Astrocyte (in vitro differentiated cells and primary cell): ENCODE measurements at regions not wholly inside any gene's neighbourhood (a gene's known extent, or its start where the extent isn't known, plus 50 kb on each side); places are given as distances from the start of the nearest gene placed in this dataset.

Experiments used
- DNase-seq: peaks from one replicate; pipeline ENCODE4 v3.0.0-alpha.2; 2010; ENCODE audit warnings: low read depth
- FAIRE-seq: peaks from 2 replicates; lab custom pipeline; 2011; peaks lifted over from hg19 to GRCh38; lab: Jason Lieb, UNC
- H2AFZ ChIP-seq: 2 replicates; pipeline ENCODE4 v1.6.0; 2012; ENCODE audit warnings: low read depth, low read length, inconsistent platforms
- H3K27ac ChIP-seq: 2 replicates; pipeline ENCODE4 v1.5.1; 2011; ENCODE audit warnings: low read depth, low read length, inconsistent platforms
- H3K27me3 ChIP-seq: 2 replicates; pipeline ENCODE4 v1.6.0; 2011; ENCODE audit warnings: low read length, inconsistent platforms; ENCODE audit not compliant: insufficient read depth
- H3K36me3 ChIP-seq: 2 replicates; pipeline ENCODE4 v1.5.1; 2011; ENCODE audit warnings: low read length, inconsistent platforms; ENCODE audit not compliant: insufficient read depth
- H3K4me1 ChIP-seq: 2 replicates; pipeline ENCODE4 v1.5.1; 2011; ENCODE audit warnings: low read length, inconsistent platforms; ENCODE audit not compliant: insufficient read depth
- H3K4me2 ChIP-seq: 2 replicates; pipeline ENCODE4 v1.6.0; 2012; ENCODE audit warnings: low read length, inconsistent platforms
- H3K4me3 ChIP-seq: 2 replicates; pipeline ENCODE4 v1.5.1; 2011; ENCODE audit warnings: low read depth, mild to moderate bottlenecking, low read length, inconsistent platforms; ENCODE audit not compliant: insufficient read depth
- H3K79me2 ChIP-seq: 2 replicates; pipeline ENCODE4 v1.6.0; 2012; ENCODE audit warnings: mild to moderate bottlenecking, low read length, inconsistent platforms; ENCODE audit not compliant: insufficient read depth
- H3K9ac ChIP-seq: 2 replicates; pipeline ENCODE4 v1.6.0; 2012; ENCODE audit warnings: mild to moderate bottlenecking, low read length, inconsistent platforms
- H3K9me3 ChIP-seq: 2 replicates; pipeline ENCODE4 v1.5.1; 2012; ENCODE audit warnings: low read depth, mild to moderate bottlenecking, low read length, inconsistent platforms; ENCODE audit not compliant: insufficient read depth
- H4K20me1 ChIP-seq: 2 replicates; pipeline ENCODE4 v1.6.0; 2012; ENCODE audit warnings: low read length, inconsistent platforms; ENCODE audit not compliant: insufficient read depth
- H3K27ac Mint-ChIP-seq: one replicate; pipeline ENCODE4 v1.8.0; 2021; ENCODE audit warnings: mild to moderate bottlenecking, mixed read lengths; ENCODE audit not compliant: unreplicated experiment
- H3K27me3 Mint-ChIP-seq: one replicate; pipeline ENCODE4 v1.8.0; 2021; ENCODE audit warnings: low read depth, mixed read lengths; ENCODE audit not compliant: unreplicated experiment
- H3K36me3 Mint-ChIP-seq: one replicate; pipeline ENCODE4 v1.8.0; 2021; ENCODE audit warnings: low read depth, mixed read lengths; ENCODE audit not compliant: unreplicated experiment
- H3K4me1 Mint-ChIP-seq: one replicate; pipeline ENCODE4 v1.8.0; 2021; ENCODE audit warnings: low read depth, mixed read lengths; ENCODE audit not compliant: unreplicated experiment
- H3K4me3 Mint-ChIP-seq: one replicate; pipeline ENCODE4 v1.8.0; 2021; ENCODE audit warnings: mild to moderate bottlenecking, moderate library complexity, mixed read lengths; ENCODE audit not compliant: unreplicated experiment
- H3K9me3 Mint-ChIP-seq: one replicate; pipeline ENCODE4 v1.8.0; 2021; ENCODE audit warnings: mild to moderate bottlenecking, mixed read lengths; ENCODE audit not compliant: unreplicated experiment
- EZH2 ChIP-seq: IDR thresholded peaks from 2 replicates; pipeline ENCODE4 v1.6.1; 2012; ENCODE audit warnings: mild to moderate bottlenecking, low read length, inconsistent platforms; ENCODE audit not compliant: insufficient read depth
- TF ChIP-seq, protein P1 (sequence below): IDR thresholded peaks from 2 replicates; pipeline ENCODE4 v1.5.1; 2011; ENCODE audit warnings: low read depth, mild to moderate bottlenecking, inconsistent platforms, low read length, moderate library complexity; ENCODE audit not compliant: insufficient read depth

- peak; percentile 2 for DNase-seq
- Histone ChIP-seq H3K4me2 (no peak overlapping the region), H3K4me1 (no peaks in the 10 kb centered on the region), H4K20me1 (no peaks in the 10 kb centered on the region), H3K4me3 (no peak overlapping the region), H3K27me3 (no peaks in the 10 kb centered on the region), H3K36me3 (no peaks in the 10 kb centered on the region), H2AFZ (no peak overlapping the region), H3K79me2 (no peaks in the 10 kb centered on the region), H3K9me3 (no peaks in the 10 kb centered on the region), H3K9ac (no peak overlapping the region), H3K27ac (no peak overlapping the region)
- Mint-ChIP-seq H3K27me3 (no peaks in the 10 kb centered on the region), H3K27ac (peak overlapping the region; percentile 0), H3K9me3 (peaks cover 6% of the 10 kb centered on the region), H3K4me1 (peaks cover 22% of the 10 kb centered on the region), H3K36me3 (no peaks in the 10 kb centered on the region), H3K4me3 (no peak overlapping the region)
- FAIRE-seq = peak; percentile 45
- TF ChIP-seq EZH2 = no peak
- TF ChIP-seq, protein P1, sequence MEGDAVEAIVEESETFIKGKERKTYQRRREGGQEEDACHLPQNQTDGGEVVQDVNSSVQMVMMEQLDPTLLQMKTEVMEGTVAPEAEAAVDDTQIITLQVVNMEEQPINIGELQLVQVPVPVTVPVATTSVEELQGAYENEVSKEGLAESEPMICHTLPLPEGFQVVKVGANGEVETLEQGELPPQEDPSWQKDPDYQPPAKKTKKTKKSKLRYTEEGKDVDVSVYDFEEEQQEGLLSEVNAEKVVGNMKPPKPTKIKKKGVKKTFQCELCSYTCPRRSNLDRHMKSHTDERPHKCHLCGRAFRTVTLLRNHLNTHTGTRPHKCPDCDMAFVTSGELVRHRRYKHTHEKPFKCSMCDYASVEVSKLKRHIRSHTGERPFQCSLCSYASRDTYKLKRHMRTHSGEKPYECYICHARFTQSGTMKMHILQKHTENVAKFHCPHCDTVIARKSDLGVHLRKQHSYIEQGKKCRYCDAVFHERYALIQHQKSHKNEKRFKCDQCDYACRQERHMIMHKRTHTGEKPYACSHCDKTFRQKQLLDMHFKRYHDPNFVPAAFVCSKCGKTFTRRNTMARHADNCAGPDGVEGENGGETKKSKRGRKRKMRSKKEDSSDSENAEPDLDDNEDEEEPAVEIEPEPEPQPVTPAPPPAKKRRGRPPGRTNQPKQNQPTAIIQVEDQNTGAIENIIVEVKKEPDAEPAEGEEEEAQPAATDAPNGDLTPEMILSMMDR = no peak
These were observed 246.1 kb downstream of the UQCRFS1 start for GRCh38 chr19:28966737-28967399.

DNA sequence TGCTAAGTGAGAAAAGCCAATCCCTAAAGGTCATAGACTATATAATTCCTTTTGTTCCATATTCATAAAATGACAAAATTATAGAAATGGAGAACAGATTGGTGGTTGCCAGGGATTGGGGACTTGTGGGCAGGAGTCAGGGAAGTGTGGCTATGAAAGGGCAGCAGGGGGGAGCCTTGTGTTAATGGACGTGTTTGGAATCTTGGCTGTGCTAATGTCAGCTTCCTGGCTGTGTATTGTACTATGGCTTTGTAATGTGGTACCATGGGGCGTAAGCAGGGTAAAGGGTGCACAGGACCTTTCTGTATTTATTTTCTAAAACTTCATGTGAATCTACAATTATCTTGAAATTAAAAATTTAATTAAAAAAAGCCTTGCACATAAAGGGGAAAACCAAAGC lies 248.5 kb downstream of the UQCRFS1 start:
- no peaks in the 10 kb centered on the region for H3K27me3 ChIP-seq
- no peak overlapping the region for H3K27ac Mint-ChIP-seq
- no peak for DNase-seq

More for the DNA sequence above, 248.5 kb downstream of the UQCRFS1 start:
- Histone ChIP-seq H3K79me2 (no peaks in the 10 kb centered on the region), H3K9ac (no peak overlapping the region), H4K20me1 (no peaks in the 10 kb centered on the region), H3K27ac (no peak overlapping the region), H3K4me1 (no peaks in the 10 kb centered on the region), H3K4me2 (no peak overlapping the region), H3K4me3 (no peak overlapping the region), H3K9me3 (no peaks in the 10 kb centered on the region), H2AFZ (no peak overlapping the region), H3K36me3 (no peaks in the 10 kb centered on the region)
- peaks cover 35% of the 10 kb centered on the region for H3K4me1 Mint-ChIP-seq
- peaks cover 6% of the 10 kb centered on the region for H3K9me3 Mint-ChIP-seq
- no peak overlapping the region for H3K4me3 Mint-ChIP-seq
- no peaks in the 10 kb centered on the region for H3K36me3 Mint-ChIP-seq
- no peak for TF ChIP-seq EZH2
- TF ChIP-seq, protein P1 = no peak
- FAIRE-seq = no peak
- no peaks in the 10 kb centered on the region for H3K27me3 Mint-ChIP-seq
